ENCODE measurements at regions not wholly inside any gene's neighbourhood (a gene's known extent, or its start where the extent isn't known, plus 50 kb on each side); places are given as distances from the start of the nearest gene placed in this dataset.

GRCh38 chr5:161095953-161096352 lies 243.9 kb upstream of the ATP10B start:
- TF ChIP-seq CTCF (IDR thresholded peaks at IDR 0.05) (no peak), POLR2A (IDR thresholded peaks at IDR 0.05) (no peak)
